ENCODE measurements at regions not wholly inside any gene's neighbourhood (a gene's known extent, or its start where the extent isn't known, plus 50 kb on each side); places are given as distances from the start of the nearest gene placed in this dataset.

- intact Hi-C loops (cut with DNase I; ENCODE audit: low total_unique reads): no loop called here
- Histone ChIP-seq H3K9me3 (peaks cover 0 to 7% (median 3%) of the 10 kb centered on the region in 3 donors), H3K4me1 (no peaks in the 10 kb centered on the region), H3K27me3 (no peaks in the 10 kb centered on the region), H3K27ac (no peak overlapping the region), H3K36me3 (peaks cover 0 to 17% (median 0%) of the 10 kb centered on the region in 3 donors), H3K4me3 (no peak overlapping the region)
- no peak for DNase-seq
- no peak for TF ChIP-seq CTCF (IDR thresholded peaks at IDR 0.05)
These were observed 144.9 kb downstream of the TRMT11 start for GRCh38 chr6:126131246-126131645.

GRCh38 chr6:126133984-126134383 is 147.6 kb downstream of the TRMT11 start:
- TF ChIP-seq CTCF (IDR thresholded peaks at IDR 0.05): no peak
- no peaks in the 10 kb centered on the region for H3K4me1 ChIP-seq
- no peak overlapping the region for H3K4me3 ChIP-seq
- peaks cover 0 to 11% (median 3%) of the 10 kb centered on the region in 3 donors for H3K9me3 ChIP-seq
- H3K36me3 ChIP-seq: peaks cover 0 to 17% (median 0%) of the 10 kb centered on the region in 3 donors
- H3K27me3 ChIP-seq: no peaks in the 10 kb centered on the region
- no peak for DNase-seq
- H3K27ac ChIP-seq: no peak overlapping the region
- intact Hi-C loops (cut with DNase I; ENCODE audit: low total_unique reads): no loop called here

- no peak for DNase-seq
- H3K27ac ChIP-seq: no peak overlapping the region
- intact Hi-C loops (cut with DNase I; ENCODE audit: low total_unique reads): no loop called here
- H3K4me1 ChIP-seq: no peaks in the 10 kb centered on the region
- H3K9me3 ChIP-seq: peaks cover 0 to 14% (median 3%) of the 10 kb centered on the region in 3 donors
- H3K4me3 ChIP-seq: no peak overlapping the region
- no peak for TF ChIP-seq CTCF (IDR thresholded peaks at IDR 0.05)
- peaks cover 0 to 17% (median 0%) of the 10 kb centered on the region in 3 donors for H3K36me3 ChIP-seq
- H3K27me3 ChIP-seq: no peaks in the 10 kb centered on the region
These were observed 148.2 kb downstream of the TRMT11 start for GRCh38 chr6:126134491-126134890.

- H3K36me3 ChIP-seq: no peaks in the 10 kb centered on the region
- H3K9me3 ChIP-seq: peaks cover 0 to 13% (median 0%) of the 10 kb centered on the region in 3 donors
- no peak overlapping the region for H3K27ac ChIP-seq
- intact Hi-C loops (cut with DNase I; ENCODE audit: low total_unique reads): no loop called here
- TF ChIP-seq CTCF (IDR thresholded peaks at IDR 0.05): no peak
- no peak for DNase-seq
- H3K4me3 ChIP-seq: no peak overlapping the region
- no peaks in the 10 kb centered on the region for H3K4me1 ChIP-seq
- H3K27me3 ChIP-seq: no peaks in the 10 kb centered on the region
These were observed 153.7 kb downstream of the TRMT11 start for GRCh38 chr6:126140015-126140414.

DNA sequence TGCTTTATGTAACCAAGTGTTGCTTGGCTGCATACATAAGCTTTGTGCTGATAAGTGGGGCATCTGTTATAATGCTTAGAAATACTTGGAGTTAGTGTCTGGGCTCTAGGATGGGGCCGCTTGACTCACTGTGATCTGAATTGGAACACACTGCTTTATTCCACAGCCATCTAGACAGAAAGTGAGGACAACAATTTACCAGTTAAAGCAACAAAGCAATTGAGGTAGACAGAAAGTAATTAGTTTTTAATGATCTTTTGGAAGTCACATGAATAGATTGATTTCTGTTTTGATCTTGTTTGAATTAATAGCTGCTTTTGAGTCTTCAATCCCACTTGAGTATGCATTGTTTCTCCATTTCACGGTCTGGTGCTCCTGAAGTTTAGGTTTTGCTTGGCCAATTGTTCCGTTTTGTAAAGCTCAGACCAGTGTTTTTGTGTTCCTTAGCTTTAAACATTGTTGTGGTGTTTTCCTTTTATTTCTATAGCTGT is 157.5 kb downstream of the TRMT11 start:
- H3K27me3 ChIP-seq: no peaks in the 10 kb centered on the region
- H3K36me3 ChIP-seq: no peaks in the 10 kb centered on the region
- no peak for TF ChIP-seq CTCF (IDR thresholded peaks at IDR 0.05)
- H3K4me1 ChIP-seq: no peaks in the 10 kb centered on the region
- H3K4me3 ChIP-seq: no peak overlapping the region
- intact Hi-C loops (cut with DNase I; ENCODE audit: low total_unique reads): no loop called here
- peaks cover 0 to 6% (median 0%) of the 10 kb centered on the region in 3 donors for H3K9me3 ChIP-seq
- H3K27ac ChIP-seq: no peak overlapping the region
- DNase-seq: no peak

GRCh38 chr6:126145351-126145750 is 159.0 kb downstream of the TRMT11 start:
- no peak for TF ChIP-seq CTCF (IDR thresholded peaks at IDR 0.05)
- H3K4me3 ChIP-seq: no peak overlapping the region
- no peaks in the 10 kb centered on the region for H3K27me3 ChIP-seq
- DNase-seq: no peak
- no peaks in the 10 kb centered on the region for H3K4me1 ChIP-seq
- intact Hi-C loops (cut with DNase I; ENCODE audit: low total_unique reads): no loop called here
- no peak overlapping the region for H3K27ac ChIP-seq
- no peaks in the 10 kb centered on the region for H3K9me3 ChIP-seq
- no peaks in the 10 kb centered on the region for H3K36me3 ChIP-seq
